HG03175 (cell line): ENCODE measurements at regions not wholly inside any gene's neighbourhood (a gene's known extent, or its start where the extent isn't known, plus 50 kb on each side); places are given as distances from the start of the nearest gene placed in this dataset.

Source experiments
- ATAC-seq: cut with Tn5 transposase; IDR thresholded peaks from one replicate; pipeline ENCODE4 v1.9.1; 2021; ENCODE audit warnings: mild to moderate bottlenecking, moderate library complexity; ENCODE audit not compliant: unreplicated experiment

- no peak for ATAC-seq
Observed at GRCh38 chr17:79360196-79360595, 250.7 kb downstream of the RBFOX3 start.

- no peak for ATAC-seq
Observed at GRCh38 chr17:79356839-79357447, 253.9 kb downstream of the RBFOX3 start.

- no peak for ATAC-seq
Observed at GRCh38 chr17:79355165-79355564, 255.7 kb downstream of the RBFOX3 start.

GRCh38 chr17:79354173-79354820 lies 256.6 kb downstream of the RBFOX3 start:
- no peak for ATAC-seq

GRCh38 chr17:79353548-79353947 lies 257.3 kb downstream of the RBFOX3 start:
- ATAC-seq: no peak

GRCh38 chr17:79353016-79353415 lies 257.8 kb downstream of the RBFOX3 start:
- ATAC-seq: no peak

- ATAC-seq: no peak
Observed at GRCh38 chr17:79350533-79350932, 260.3 kb downstream of the RBFOX3 start.

- no peak for ATAC-seq
Observed at GRCh38 chr17:79349506-79350400, 261.1 kb downstream of the RBFOX3 start.

GRCh38 chr17:79342376-79342775 lies 267.8 kb downstream of the ENGASE start:
- no peak for ATAC-seq

- no peak for ATAC-seq
Observed at GRCh38 chr17:79341816-79342215, 267.2 kb downstream of the ENGASE start.

GRCh38 chr17:79341222-79341780 lies 266.7 kb downstream of the ENGASE start:
- peak; percentile 15 for ATAC-seq

- peak; percentile 75 for ATAC-seq
Observed at GRCh38 chr17:79340333-79341221, 266.0 kb downstream of the ENGASE start.

GRCh38 chr17:79339321-79339720 lies 264.7 kb downstream of the ENGASE start:
- ATAC-seq: no peak

- ATAC-seq: no peak
Observed at GRCh38 chr17:79338604-79339003, 264.0 kb downstream of the ENGASE start.

- ATAC-seq: no peak
Observed at GRCh38 chr17:79338152-79338551, 263.5 kb downstream of the ENGASE start.

GRCh38 chr17:79337053-79337452 lies 262.4 kb downstream of the ENGASE start:
- ATAC-seq: no peak

- ATAC-seq: no peak
Observed at GRCh38 chr17:79335456-79335855, 260.8 kb downstream of the ENGASE start.

- ATAC-seq: no peak
Observed at GRCh38 chr17:79332011-79332554, 257.5 kb downstream of the ENGASE start.

GRCh38 chr17:79331492-79331891 lies 256.9 kb downstream of the ENGASE start:
- ATAC-seq: no peak

- ATAC-seq: no peak
Observed at GRCh38 chr17:79330696-79331095, 256.1 kb downstream of the ENGASE start.
